G401 (cell line): ENCODE measurements at regions not wholly inside any gene's neighbourhood (a gene's known extent, or its start where the extent isn't known, plus 50 kb on each side); places are given as distances from the start of the nearest gene placed in this dataset.

Source experiments
- DNase-seq: peaks from one replicate; pipeline ENCODE4 v3.0.0-alpha.2; 2015; ENCODE audit warnings: low spot score
- in situ Hi-C: cut with HindIII; loops from 2 replicates; pipeline ENCODE4 v1.10.0; 2016; ENCODE audit warnings: low sequenced_read_pairs, mixed read lengths

GRCh38 chr5:11981986-11982385 is 77.7 kb upstream of the CTNND2 start:
- in situ Hi-C loops = no loop called here

GRCh38 chr5:11977904-11978303 is 73.7 kb upstream of the CTNND2 start:
- no peak for DNase-seq

More at GRCh38 chr5:11981986-11982385, 77.7 kb upstream of the CTNND2 start:
- DNase-seq = no peak

GRCh38 chr5:11973469-11973868 is 69.2 kb upstream of the CTNND2 start:
- no peak for DNase-seq
- in situ Hi-C loops = no loop called here

More at GRCh38 chr5:11977904-11978303, 73.7 kb upstream of the CTNND2 start:
- in situ Hi-C loops = no loop called here

- in situ Hi-C loops = no loop called here
- no peak for DNase-seq
Measured at GRCh38 chr5:11963227-11963626, 59.0 kb upstream of the CTNND2 start.

- in situ Hi-C loops = no loop called here
- DNase-seq = no peak
Measured at GRCh38 chr5:11962122-11962521, 57.9 kb upstream of the CTNND2 start.

GRCh38 chr5:11958321-11958720 is 54.1 kb upstream of the CTNND2 start:
- DNase-seq = no peak
- in situ Hi-C loops = no loop called here

- in situ Hi-C loops = no loop called here
- no peak for DNase-seq
Measured at GRCh38 chr5:11955331-11955730, 51.1 kb upstream of the CTNND2 start.
